NCI-H460 (cell line): ENCODE measurements at regions not wholly inside any gene's neighbourhood (a gene's known extent, or its start where the extent isn't known, plus 50 kb on each side); places are given as distances from the start of the nearest gene placed in this dataset.

ENCODE experiments used
- DNase-seq: peaks from one replicate; pipeline ENCODE4 v3.0.0-alpha.2; 2016; ENCODE audit warnings: low read depth; ENCODE audit errors: extremely low read depth

DNA sequence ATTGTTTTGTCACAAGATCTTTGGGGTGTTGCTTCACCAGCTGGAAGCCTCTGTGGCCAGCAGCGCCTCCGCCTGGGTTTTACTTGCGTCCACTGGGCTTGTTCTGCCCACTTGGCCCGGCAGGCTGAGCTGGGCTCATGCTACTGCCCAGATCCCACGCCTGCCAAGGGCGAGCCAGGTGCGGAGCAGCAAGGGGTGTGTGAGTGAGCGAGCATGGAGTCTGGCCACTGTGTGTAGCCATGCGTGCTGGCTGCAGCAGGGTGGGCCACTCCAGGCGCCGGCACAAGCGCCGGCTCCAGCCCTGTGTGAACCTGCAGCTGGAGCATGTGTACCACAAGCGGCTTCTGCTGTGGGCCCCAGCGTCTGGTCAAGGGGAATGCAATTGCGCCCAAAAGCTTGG, 416.5 kb upstream of the RGMA start:
- no peak for DNase-seq

DNA sequence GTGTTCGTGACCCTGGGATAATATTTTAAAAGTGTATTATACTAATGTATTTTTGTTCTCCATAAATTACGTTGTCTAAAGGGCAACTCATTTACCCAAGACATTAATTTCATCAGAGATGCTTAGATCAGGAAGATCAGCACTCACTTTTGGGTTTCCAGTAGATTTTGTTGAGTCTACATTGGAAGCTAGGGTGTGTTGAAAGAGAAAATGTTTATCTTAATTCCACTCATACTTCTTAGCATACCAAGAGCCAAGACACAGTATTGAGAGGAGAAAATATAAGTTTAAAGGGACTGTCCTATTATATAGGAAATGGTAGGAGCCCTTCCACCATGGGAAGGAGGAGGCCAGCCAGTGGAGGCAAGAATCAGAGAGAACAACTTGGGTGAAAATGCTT, 412.9 kb upstream of the RGMA start:
- no peak for DNase-seq

GRCh38 chr15:93500155-93500554, 411.1 kb upstream of the RGMA start:
- DNase-seq, result no peak

- DNase-seq, result no peak
Observed at GRCh38 chr15:93497291-93497690, 408.3 kb upstream of the RGMA start.

DNA sequence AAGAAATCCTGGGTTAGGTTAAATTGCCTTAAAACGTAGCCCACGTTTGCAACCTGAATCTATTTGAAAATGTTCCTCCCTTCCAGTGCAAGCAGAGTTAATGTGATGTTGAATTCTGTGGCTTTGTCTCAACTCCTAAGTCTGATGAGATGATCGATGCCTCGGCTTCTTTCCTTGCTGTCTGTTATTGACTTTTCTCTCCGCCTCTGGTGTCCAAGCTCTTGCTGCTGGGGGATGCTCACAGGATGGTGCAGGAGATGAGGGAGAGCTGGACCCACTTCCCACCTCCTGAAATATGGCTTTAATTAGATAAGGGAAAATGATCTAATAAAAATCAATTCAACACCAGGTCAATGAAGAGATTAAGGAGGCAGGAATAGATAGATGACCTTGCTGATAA, 407.9 kb upstream of the RGMA start:
- DNase-seq, result no peak

- DNase-seq, result no peak
Observed at GRCh38 chr15:93495799-93496637, 407.0 kb upstream of the RGMA start.

DNA sequence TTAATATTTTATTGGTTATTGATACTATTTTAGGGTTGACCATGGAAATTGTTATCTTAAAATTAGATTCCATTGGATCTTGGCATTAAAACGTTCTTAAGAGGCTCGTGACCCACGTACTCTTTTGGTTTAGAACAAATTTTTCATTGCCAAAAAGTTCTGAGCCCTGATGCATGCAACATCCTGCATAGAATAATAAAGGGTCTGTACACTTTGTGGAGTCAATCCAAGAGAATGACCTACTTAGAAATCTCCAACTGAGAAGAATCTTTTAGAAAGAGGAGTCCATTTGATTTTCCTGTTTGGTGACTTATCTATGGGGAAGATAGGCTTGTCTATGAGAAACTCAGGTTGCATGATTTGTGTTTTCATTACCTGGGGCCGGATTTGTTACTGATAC, 404.2 kb upstream of the RGMA start:
- DNase-seq, result no peak

DNA sequence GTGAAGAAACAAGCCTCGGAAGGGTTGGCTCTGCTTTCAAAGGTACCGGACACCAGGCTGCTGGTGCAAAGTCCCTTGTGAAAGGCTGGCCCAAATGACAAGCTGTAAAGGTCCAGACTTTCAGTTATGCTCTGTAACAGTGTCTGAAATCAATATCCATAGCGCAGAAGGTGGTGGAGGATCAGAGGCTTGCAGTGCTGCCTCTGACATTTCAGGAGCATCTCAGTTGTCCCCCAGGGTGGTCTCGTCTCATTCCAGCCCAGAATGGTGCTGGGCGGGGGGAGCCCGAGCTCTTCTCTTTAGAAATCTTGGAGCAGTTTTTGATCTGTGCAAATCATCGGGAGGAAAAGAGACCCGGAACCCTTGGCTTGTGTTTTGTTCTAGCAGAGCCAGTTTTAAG, 402.3 kb upstream of the RGMA start:
- DNase-seq, result no peak

DNA sequence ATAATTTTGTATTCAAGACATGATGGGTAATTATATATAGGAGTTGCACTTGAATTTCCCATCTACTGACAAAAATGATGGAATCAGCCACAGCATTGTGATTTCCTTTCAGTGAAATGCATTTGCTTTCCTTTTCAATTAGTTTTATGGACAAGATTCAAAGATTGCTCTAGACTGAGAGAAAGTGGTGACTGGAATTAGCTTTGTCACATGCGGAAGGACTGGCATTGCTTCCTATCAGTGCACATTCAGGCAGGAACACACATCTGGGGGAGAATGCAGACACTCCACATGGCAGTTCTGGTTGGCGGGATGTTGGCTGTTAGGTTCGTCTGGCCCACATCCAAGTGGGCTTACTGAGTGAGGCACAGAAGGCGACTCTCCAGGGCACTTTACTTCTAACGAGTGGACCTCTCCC, 399.3 kb upstream of the RGMA start:
- DNase-seq, result no peak

- DNase-seq, result no peak
Observed at GRCh38 chr15:93486407-93487117, 397.6 kb upstream of the RGMA start.

DNA sequence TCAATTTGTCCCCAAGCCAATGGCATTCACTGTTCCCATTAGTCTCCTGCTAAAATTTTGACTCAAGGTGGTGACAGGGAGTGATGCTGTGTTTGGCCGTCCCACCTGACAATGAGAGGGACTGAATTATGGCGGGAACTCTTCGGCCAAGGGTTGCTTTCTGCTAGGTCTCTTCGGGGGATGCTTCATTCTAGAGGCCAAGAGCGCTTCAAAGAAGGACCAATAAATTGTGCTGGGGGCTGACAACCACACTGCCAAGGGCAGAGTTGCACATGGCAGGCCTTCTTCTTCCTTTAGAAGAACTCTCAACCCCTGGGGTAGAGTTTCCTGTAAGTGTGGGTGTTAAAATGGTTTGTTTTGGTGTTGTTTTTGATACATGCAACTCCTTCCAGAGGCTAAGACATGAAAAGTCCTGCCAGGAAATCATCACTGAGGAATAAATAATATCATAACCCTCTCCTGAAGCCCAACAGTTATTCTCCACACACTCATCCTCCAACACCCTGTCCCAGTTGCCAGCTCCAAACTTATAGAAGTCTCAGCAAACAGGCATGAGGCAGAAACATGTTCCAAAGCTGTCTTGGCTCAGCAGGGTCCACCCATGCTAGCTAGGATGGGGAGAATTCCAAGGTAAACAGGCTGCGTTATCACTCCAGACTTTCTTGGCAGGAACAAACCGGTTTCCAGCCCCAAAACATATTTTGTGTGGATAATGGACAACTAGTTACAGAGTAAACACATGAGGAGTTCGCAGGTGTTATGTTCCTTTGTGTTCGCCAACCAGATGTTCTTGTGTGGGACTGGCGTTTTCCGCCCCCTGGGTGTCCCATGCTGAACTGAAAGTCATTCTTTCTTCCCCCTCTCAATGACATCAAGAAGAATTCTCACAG, 396.7 kb upstream of the RGMA start:
- no peak for DNase-seq

DNA sequence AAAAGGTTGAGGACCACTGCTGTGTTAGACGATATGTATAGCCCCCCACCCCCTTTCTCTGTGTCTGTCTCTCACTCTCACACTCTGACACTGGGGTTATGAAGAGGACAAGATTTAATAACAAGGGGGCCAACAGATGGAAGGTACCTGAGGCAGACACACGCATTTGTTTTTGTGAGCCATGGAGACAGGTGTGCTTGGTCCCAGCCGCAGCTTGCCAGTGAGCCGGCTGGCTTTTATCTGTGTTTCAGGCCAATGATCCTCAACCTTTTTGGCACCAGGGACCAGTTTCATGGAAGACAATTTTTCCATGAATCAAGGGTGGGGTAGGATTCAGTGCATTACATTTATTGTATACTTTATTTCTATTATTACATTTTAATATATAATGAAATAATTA, 394.9 kb upstream of the RGMA start:
- no peak for DNase-seq

GRCh38 chr15:93482731-93483130, 393.7 kb upstream of the RGMA start:
- DNase-seq, result no peak

DNA sequence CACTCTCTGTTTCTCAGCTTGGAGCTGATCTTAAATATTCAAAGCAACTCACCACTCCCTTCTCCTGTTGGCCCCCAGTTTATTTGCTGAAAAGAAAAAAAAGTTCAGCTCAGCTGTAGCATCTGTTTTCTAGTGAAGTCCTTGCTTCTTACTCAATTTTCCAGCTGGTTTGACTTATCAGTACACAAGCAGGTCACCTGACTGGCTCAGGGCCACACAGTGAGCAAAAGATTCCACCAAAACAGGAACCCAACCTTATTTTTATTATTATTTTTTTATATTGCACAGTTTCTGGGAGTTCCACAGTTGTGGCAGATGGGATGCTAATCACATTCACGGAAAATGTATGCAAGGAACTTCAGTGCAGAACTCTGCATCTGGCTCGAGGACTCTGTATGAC, 390.7 kb upstream of the RGMA start:
- DNase-seq, result no peak

DNA sequence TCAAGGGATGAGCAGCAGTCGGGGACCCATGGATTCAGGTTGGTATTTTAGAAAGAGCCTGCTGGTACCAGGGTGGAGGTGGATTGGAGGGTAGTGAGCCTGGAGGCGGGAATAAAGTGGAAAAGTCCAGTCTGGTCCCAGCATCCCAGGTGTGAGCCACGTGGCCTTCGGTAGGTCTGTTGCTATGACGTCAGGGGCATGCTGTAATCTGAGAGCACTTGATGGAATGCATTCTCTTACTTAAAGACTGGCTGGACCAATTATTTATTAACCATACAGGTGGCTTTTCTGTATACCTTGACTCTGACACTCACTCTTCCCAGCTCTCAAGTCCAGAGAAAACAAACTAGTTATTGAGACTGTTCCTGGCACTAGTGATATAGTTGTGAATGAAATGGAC, 389.9 kb upstream of the RGMA start:
- DNase-seq, result no peak

- no peak for DNase-seq
Observed at GRCh38 chr15:93477721-93478120, 388.7 kb upstream of the RGMA start.

GRCh38 chr15:93477188-93477587, 388.2 kb upstream of the RGMA start:
- DNase-seq, result no peak

GRCh38 chr15:93476491-93477177, 387.6 kb upstream of the RGMA start:
- no peak for DNase-seq

DNA sequence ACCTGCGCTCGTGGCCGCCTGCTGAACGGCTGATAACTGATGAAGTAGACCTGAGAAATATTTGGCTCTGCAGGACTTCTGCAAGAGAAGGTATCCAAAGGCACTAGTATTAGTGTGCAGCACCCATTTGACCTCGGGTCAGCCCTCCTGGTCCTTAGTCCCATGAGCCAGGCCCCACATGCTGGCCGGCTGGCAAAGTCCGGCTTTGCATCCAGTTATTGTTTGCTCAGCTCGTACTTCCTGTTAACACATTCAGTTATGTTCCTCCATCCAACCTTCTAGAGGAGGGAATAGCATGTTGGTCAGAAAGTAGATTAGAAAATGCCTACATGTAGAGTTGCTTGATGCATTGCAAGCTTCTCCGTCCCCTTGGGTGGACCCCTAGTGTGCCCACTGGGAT, 385.7 kb upstream of the RGMA start:
- no peak for DNase-seq

GRCh38 chr15:93469994-93470393, 381.0 kb upstream of the RGMA start:
- DNase-seq, result no peak

DNA sequence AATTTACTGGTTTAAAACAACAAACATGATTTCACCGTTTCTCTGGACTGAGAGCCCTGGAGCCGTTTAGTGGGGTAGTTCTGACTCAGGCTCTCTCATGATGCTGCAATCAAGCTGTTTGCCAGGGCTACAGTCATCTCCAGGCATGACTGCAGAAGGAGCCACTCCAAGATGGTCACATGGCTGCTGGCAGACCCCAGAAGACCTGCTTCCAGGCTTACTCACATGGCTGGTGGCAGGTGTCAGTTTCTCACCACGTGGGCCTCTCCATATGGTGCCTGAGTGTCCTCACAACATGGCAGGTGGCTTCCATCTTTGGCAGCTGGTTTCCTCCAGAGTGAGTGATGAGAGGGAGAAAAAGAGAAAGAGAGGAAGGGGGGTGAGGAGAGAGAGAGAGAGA, 378.3 kb upstream of the RGMA start:
- DNase-seq, result no peak
